DMS79 treated with DMSO at 0.1 percent for 48 hours (cell line): ENCODE measurements at regions not wholly inside any gene's neighbourhood (a gene's known extent, or its start where the extent isn't known, plus 50 kb on each side); places are given as distances from the start of the nearest gene placed in this dataset.
"Not testable (repeated sequence)": the region's sequence is repeated elsewhere in the genome, so short reads cannot be mapped to it uniquely, and the experiment has no call there.

Experiments used
- DNase-seq: peaks from one replicate; lab custom pipeline; 2025; lab: John Stamatoyannopoulos, UW

GRCh38 chr6:56838965-56839364 lies 115.9 kb upstream of the BEND6 start:
- DNase-seq, result no peak

GRCh38 chr6:56838016-56838555 lies 116.8 kb upstream of the BEND6 start:
- DNase-seq, result peak; percentile 40

- DNase-seq, result peak; percentile 94
These were observed 117.5 kb upstream of the BEND6 start for GRCh38 chr6:56837322-56837894.

- no peak for DNase-seq
These were observed 119.3 kb upstream of the BEND6 start for GRCh38 chr6:56835612-56836011.

GRCh38 chr6:56833873-56834272 lies 121.0 kb upstream of the BEND6 start:
- DNase-seq, result no peak

- DNase-seq, result no peak
These were observed 121.6 kb upstream of the BEND6 start for GRCh38 chr6:56833127-56833791.

GRCh38 chr6:56832225-56832624 lies 122.7 kb upstream of the BEND6 start:
- no peak for DNase-seq

GRCh38 chr6:56831334-56831733 lies 123.6 kb upstream of the BEND6 start:
- DNase-seq, result no peak

GRCh38 chr6:56827908-56828649 lies 126.8 kb upstream of the BEND6 start:
- no peak for DNase-seq

GRCh38 chr6:56824431-56824830 lies 130.5 kb upstream of the BEND6 start:
- DNase-seq, result not testable (repeated sequence)

- peak; percentile 32 for DNase-seq
These were observed 133.9 kb upstream of the BEND6 start for GRCh38 chr6:56821005-56821432.

- no peak for DNase-seq
These were observed 134.8 kb upstream of the BEND6 start for GRCh38 chr6:56820060-56820459.

GRCh38 chr6:56819604-56820003 lies 135.3 kb upstream of the BEND6 start:
- DNase-seq, result no peak

- DNase-seq, result peak; percentile 85
These were observed 138.5 kb upstream of the BEND6 start for GRCh38 chr6:56816370-56816769.

- DNase-seq, result no peak
These were observed 139.5 kb upstream of the BEND6 start for GRCh38 chr6:56815436-56815835.

GRCh38 chr6:56814802-56815201 lies 140.1 kb upstream of the BEND6 start:
- DNase-seq, result no peak

GRCh38 chr6:56814308-56814707 lies 140.6 kb upstream of the BEND6 start:
- DNase-seq, result peak; percentile 22

- DNase-seq, result not testable (repeated sequence)
These were observed 142.1 kb upstream of the BEND6 start for GRCh38 chr6:56812851-56813250.

GRCh38 chr6:56808871-56809359 lies 146.0 kb upstream of the BEND6 start:
- peak; percentile 19 for DNase-seq

- no peak for DNase-seq
These were observed 146.9 kb upstream of the BEND6 start for GRCh38 chr6:56807989-56808337.

- no peak for DNase-seq
These were observed 147.4 kb upstream of the BEND6 start for GRCh38 chr6:56807326-56807988.

GRCh38 chr6:56806368-56806767 lies 148.5 kb upstream of the BEND6 start:
- DNase-seq, result no peak
